IPS-NIHi7 (cell line): ENCODE measurements at regions not wholly inside any gene's neighbourhood (a gene's known extent, or its start where the extent isn't known, plus 50 kb on each side); places are given as distances from the start of the nearest gene placed in this dataset.
A peak's percentile ranks its signal among the peaks of the same experiment; 100 is the strongest.
"Not testable (repeated sequence)": the region's sequence is repeated elsewhere in the genome, so short reads cannot be mapped to it uniquely, and the experiment has no call there.

ENCODE experiments used
- DNase-seq: peaks from one replicate; pipeline ENCODE4 v3.0.0; 2012; ENCODE audit warnings: mixed read lengths; ENCODE audit errors: extremely low spot score

- no peak for DNase-seq
These were observed 100.8 kb downstream of the RRAGC start for GRCh38 chr1:38758820-38759219.

- DNase-seq = peak; percentile 70
These were observed 112.5 kb downstream of the RRAGC start for GRCh38 chr1:38746941-38747600.

- no peak for DNase-seq
These were observed 113.1 kb downstream of the RRAGC start for GRCh38 chr1:38746402-38746935.

- DNase-seq = no peak
These were observed 113.8 kb downstream of the RRAGC start for GRCh38 chr1:38745476-38746401.

GRCh38 chr1:38744452-38745350 is 114.9 kb downstream of the RRAGC start:
- DNase-seq = no peak

- no peak for DNase-seq
These were observed 116.4 kb downstream of the RRAGC start for GRCh38 chr1:38743184-38743583.

GRCh38 chr1:38741341-38741740 is 118.2 kb downstream of the RRAGC start:
- DNase-seq = peak; percentile 71

GRCh38 chr1:38740487-38740886 is 119.1 kb downstream of the RRAGC start:
- no peak for DNase-seq

GRCh38 chr1:38738207-38738606 is 121.4 kb downstream of the RRAGC start:
- no peak for DNase-seq

- DNase-seq = no peak
These were observed 123.2 kb downstream of the RRAGC start for GRCh38 chr1:38736399-38736798.

- no peak for DNase-seq
These were observed 123.9 kb downstream of the RRAGC start for GRCh38 chr1:38735651-38736161.

- DNase-seq = no peak
These were observed 125.8 kb downstream of the RRAGC start for GRCh38 chr1:38733761-38734160.

- no peak for DNase-seq
These were observed 128.8 kb downstream of the RRAGC start for GRCh38 chr1:38730511-38731397.

- DNase-seq = no peak
These were observed 131.0 kb downstream of the RRAGC start for GRCh38 chr1:38728585-38728908.

GRCh38 chr1:38727684-38728584 is 131.6 kb downstream of the RRAGC start:
- peak; percentile 34 for DNase-seq

GRCh38 chr1:38725321-38725961 is 134.1 kb downstream of the RRAGC start:
- not testable (repeated sequence) for DNase-seq

- no peak for DNase-seq
These were observed 135.1 kb downstream of the RRAGC start for GRCh38 chr1:38724160-38725131.

- no peak for DNase-seq
These were observed 137.8 kb downstream of the RRAGC start for GRCh38 chr1:38721816-38722215.
